HepG2 (cell line): ENCODE measurements at regions not wholly inside any gene's neighbourhood (a gene's known extent, or its start where the extent isn't known, plus 50 kb on each side); places are given as distances from the start of the nearest gene placed in this dataset.

ENCODE experiments used
- ATAC-seq: fragments of 200-7000 bp; cut with Tn5 transposase; 3 replicates; pipeline ENCODE4 v1.9.1; 2020; ENCODE audit warnings: mild to moderate bottlenecking, moderate library complexity
- BruUV-seq: library from RNA; stranded (reverse); fragments of 400-500 nt; replicated peaks from 2 replicates; lab custom pipeline; 2021; lab: Mats Ljungman, UMichigan
- CTCF ChIA-PET: fragments of 300-600 bp; formaldehyde crosslinking; extraction: SDS; loops from one replicate; lab custom pipeline; 2021; ENCODE audit warnings: low total read pairs, inconsistent platforms, low intra/inter-chr PET ratio; lab: Yijun Ruan, JAX
- POLR2A ChIA-PET: fragments of 350-600 bp; sonication (Branson Sonifier 250); formaldehyde crosslinking; loops from one replicate; lab custom pipeline; 2020; ENCODE audit warnings: antibody characterized with exemption, inconsistent platforms; lab: Yijun Ruan, JAX
- DNase-seq: peaks from one replicate; pipeline ENCODE4 v3.0.0-alpha.2; 2015; ENCODE audit warnings: low spot score
- FAIRE-seq: peaks from 3 replicates; lab custom pipeline; 2011; peaks lifted over from hg19 to GRCh38; lab: Jason Lieb, UNC
- H2AFZ ChIP-seq: one replicate; pipeline ENCODE4 v1.6.1; 2011; ENCODE audit warnings: low read length, inconsistent platforms
- H3K27ac ChIP-seq: fragments of 300-600 bp; 3 replicates; pipeline ENCODE4 v1.8.0; 2011; ENCODE audit warnings: mixed run types, mild to moderate bottlenecking, mixed read lengths, low read length, inconsistent platforms; ENCODE audit not compliant: insufficient read depth; ENCODE audit errors: extremely low read length
- H3K27me3 ChIP-seq, 2 experiments: fragments of 200-600 bp in 1 of 2; 2 replicates in 1 of 2; 3 replicates in 1 of 2; pipeline versions ENCODE4 v1.6.0 to v1.8.0; 2011; ENCODE audit warnings: low read length in 2 of 2, mild to moderate bottlenecking in 2 of 2, moderate library complexity in 2 of 2, inconsistent platforms in 1 of 2; ENCODE audit not compliant: insufficient read depth in 2 of 2, control insufficient read depth in 1 of 2
- H3K36me3 ChIP-seq, 2 experiments: fragments of 200-600 bp in 1 of 2; replicated peaks in 1 of 2; 2 replicates in 1 of 2; 3 replicates in 1 of 2; pipeline versions ENCODE4 v1.5.1 to v1.8.0; 2011; ENCODE audit warnings: low read length in 2 of 2, inconsistent platforms in 1 of 2; ENCODE audit not compliant: insufficient read depth in 2 of 2, control insufficient read depth in 1 of 2
- H3K4me1 ChIP-seq: 2 replicates; pipeline ENCODE4 v1.5.1; 2012; ENCODE audit warnings: low read length, inconsistent platforms; ENCODE audit not compliant: insufficient read depth
- H3K4me2 ChIP-seq: 2 replicates; pipeline ENCODE4 v1.6.0; 2011; ENCODE audit warnings: low read depth, low read length, inconsistent platforms
- H3K4me3 ChIP-seq, 3 experiments: fragments of 200-600 bp in 1 of 3; sonication (generic), shearing (Covaris generic) in 1 of 3; replicated peaks in 1 of 3; 2 replicates each; pipeline ENCODE4 v1.5.1; 2011 to 2016; ENCODE audit warnings: low read length in 3 of 3, inconsistent platforms in 2 of 3, low read depth in 2 of 3, mild to moderate bottlenecking in 2 of 3, control low read depth in 1 of 3, mixed read lengths in 1 of 3; ENCODE audit not compliant: insufficient read depth in 1 of 3
- H3K79me2 ChIP-seq: one replicate; pipeline ENCODE4 v1.6.1; 2011; ENCODE audit warnings: low read length, inconsistent platforms; ENCODE audit not compliant: insufficient read depth
- H3K9ac ChIP-seq: 2 replicates; pipeline ENCODE4 v1.6.0; 2011; ENCODE audit warnings: mild to moderate bottlenecking, low read depth, low read length, inconsistent platforms; ENCODE audit not compliant: insufficient read depth
- H3K9me3 ChIP-seq: 2 replicates; pipeline ENCODE4 v1.5.1; 2012; ENCODE audit warnings: mild to moderate bottlenecking, low read length
- H4K20me1 ChIP-seq: 2 replicates; pipeline ENCODE4 v1.6.0; 2011; ENCODE audit warnings: inconsistent platforms, mild to moderate bottlenecking, low read length, moderate library complexity; ENCODE audit not compliant: insufficient read depth
- ISL2 ChIP-seq: sonication (generic); formaldehyde crosslinking; IDR thresholded peaks from 2 replicates; pipeline ENCODE4 v1.5.0; 2020; ENCODE audit warnings: missing genetic modification reagents
- MEIS1 ChIP-seq: sonication (generic); formaldehyde crosslinking; IDR thresholded peaks from 2 replicates; pipeline ENCODE4 v1.9.0; 2021; ENCODE audit warnings: mild to moderate bottlenecking, missing genetic modification reagents, moderate library complexity, borderline replicate concordance
- SRF ChIP-seq: IDR thresholded peaks from 2 replicates; pipeline ENCODE4 v1.6.1; 2011; ENCODE audit warnings: mild to moderate bottlenecking, low read depth, low read length, moderate library complexity
- SSRP1 ChIP-seq: IDR thresholded peaks from 2 replicates; pipeline ENCODE4 v1.6.1; 2016; ENCODE audit warnings: control low read depth
- ZNF367 ChIP-seq: sonication (generic); formaldehyde crosslinking; IDR thresholded peaks from 2 replicates; pipeline ENCODE4 v1.4.0; 2020; ENCODE audit warnings: missing genetic modification reagents, borderline replicate concordance
- WGBS: methylation state at CpG from one replicate; pipeline ENCODE4 v1.1.6; 2017; ENCODE audit warnings: low lambda C conversion rate; 5-methylcytosine and 5-hydroxymethylcytosine counted together
- in situ Hi-C: cut with HindIII; loops from 2 replicates; pipeline ENCODE4 v1.10.0; 2017; ENCODE audit warnings: low pct_unique_long_range_greater_than_20kb; ENCODE audit not compliant: extremely low pct_ligation_motif_present
- intact Hi-C: fragments of 100-400 bp; cut with micrococcal nuclease; formaldehyde crosslinking; loops from one replicate; pipeline ENCODE4 v1.10.0; 2022; ENCODE audit not compliant: unreplicated experiment
- TF ChIP-seq, protein P1 (sequence below): sonication (generic); formaldehyde crosslinking; IDR thresholded peaks from one replicate; pipeline ENCODE4 v1.5.1; 2020; ENCODE audit warnings: mild to moderate bottlenecking, missing genetic modification reagents; ENCODE audit errors: not compliant biosample characterization
- TF ChIP-seq, protein P2 (sequence below): sonication (generic); formaldehyde crosslinking; IDR thresholded peaks from 2 replicates; pipeline ENCODE4 v1.4.0; 2020; ENCODE audit warnings: mild to moderate bottlenecking, missing genetic modification reagents, borderline replicate concordance

DNA sequence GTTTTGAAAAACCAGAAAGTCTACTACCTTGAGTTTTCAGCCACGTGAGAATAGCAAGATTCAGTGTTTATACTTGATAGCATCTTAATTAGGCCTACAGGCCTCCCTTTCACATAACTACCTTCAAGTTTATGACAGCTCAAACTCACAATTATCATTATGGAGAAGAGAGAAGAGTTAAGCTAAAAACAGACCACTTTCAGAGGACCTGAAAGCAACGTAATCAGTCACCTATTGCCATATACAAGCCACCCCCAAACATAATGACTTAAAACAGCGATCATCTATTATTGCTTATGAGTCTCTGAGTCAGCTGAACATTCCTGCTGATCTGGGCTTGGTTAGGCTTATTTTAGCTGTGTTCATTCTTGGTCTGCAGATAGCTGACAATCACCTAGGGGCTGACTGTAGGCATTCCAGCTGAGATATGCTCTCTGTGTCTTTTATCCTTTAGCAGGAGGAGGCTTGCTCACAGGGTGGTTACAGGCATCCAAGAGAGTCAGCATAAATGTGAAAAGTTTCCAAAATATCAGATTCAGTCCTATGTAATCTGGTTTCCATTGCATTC lies 130.9 kb downstream of the COX7C start:
- WGBS: 0% methylated on average over 3 of the region's 3 CpGs
- H3K4me1 ChIP-seq: no peaks in the 10 kb centered on the region
- H3K9me3 ChIP-seq: no peaks in the 10 kb centered on the region
- H3K27ac ChIP-seq: no peak overlapping the region
- no TSS peak for BruUV-seq
- no peak for ATAC-seq
- H3K9ac ChIP-seq: no peak overlapping the region
- H4K20me1 ChIP-seq: no peaks in the 10 kb centered on the region
- ChIA-PET POLR2A (no interaction called here), CTCF (no interaction called here)
- DNase-seq: no peak
- no peaks in the 10 kb centered on the region for H3K79me2 ChIP-seq
- H2AFZ ChIP-seq: no peak overlapping the region
- no peak overlapping the region for H3K4me2 ChIP-seq
- no peaks in the 10 kb centered on the region for H3K27me3 ChIP-seq
- no peak overlapping the region for H3K4me3 ChIP-seq
- FAIRE-seq: no peak
- intact Hi-C loops: no loop called here
- in situ Hi-C loops: no loop called here
- TF ChIP-seq ISL2 (CRISPR knock-in tag) (no peak), SSRP1 (CRISPR knock-in tag) (no peak), ZNF367 (no peak), MEIS1 (CRISPR knock-in tag) (no peak), SRF (no peak)
- TF ChIP-seq, protein P1, sequence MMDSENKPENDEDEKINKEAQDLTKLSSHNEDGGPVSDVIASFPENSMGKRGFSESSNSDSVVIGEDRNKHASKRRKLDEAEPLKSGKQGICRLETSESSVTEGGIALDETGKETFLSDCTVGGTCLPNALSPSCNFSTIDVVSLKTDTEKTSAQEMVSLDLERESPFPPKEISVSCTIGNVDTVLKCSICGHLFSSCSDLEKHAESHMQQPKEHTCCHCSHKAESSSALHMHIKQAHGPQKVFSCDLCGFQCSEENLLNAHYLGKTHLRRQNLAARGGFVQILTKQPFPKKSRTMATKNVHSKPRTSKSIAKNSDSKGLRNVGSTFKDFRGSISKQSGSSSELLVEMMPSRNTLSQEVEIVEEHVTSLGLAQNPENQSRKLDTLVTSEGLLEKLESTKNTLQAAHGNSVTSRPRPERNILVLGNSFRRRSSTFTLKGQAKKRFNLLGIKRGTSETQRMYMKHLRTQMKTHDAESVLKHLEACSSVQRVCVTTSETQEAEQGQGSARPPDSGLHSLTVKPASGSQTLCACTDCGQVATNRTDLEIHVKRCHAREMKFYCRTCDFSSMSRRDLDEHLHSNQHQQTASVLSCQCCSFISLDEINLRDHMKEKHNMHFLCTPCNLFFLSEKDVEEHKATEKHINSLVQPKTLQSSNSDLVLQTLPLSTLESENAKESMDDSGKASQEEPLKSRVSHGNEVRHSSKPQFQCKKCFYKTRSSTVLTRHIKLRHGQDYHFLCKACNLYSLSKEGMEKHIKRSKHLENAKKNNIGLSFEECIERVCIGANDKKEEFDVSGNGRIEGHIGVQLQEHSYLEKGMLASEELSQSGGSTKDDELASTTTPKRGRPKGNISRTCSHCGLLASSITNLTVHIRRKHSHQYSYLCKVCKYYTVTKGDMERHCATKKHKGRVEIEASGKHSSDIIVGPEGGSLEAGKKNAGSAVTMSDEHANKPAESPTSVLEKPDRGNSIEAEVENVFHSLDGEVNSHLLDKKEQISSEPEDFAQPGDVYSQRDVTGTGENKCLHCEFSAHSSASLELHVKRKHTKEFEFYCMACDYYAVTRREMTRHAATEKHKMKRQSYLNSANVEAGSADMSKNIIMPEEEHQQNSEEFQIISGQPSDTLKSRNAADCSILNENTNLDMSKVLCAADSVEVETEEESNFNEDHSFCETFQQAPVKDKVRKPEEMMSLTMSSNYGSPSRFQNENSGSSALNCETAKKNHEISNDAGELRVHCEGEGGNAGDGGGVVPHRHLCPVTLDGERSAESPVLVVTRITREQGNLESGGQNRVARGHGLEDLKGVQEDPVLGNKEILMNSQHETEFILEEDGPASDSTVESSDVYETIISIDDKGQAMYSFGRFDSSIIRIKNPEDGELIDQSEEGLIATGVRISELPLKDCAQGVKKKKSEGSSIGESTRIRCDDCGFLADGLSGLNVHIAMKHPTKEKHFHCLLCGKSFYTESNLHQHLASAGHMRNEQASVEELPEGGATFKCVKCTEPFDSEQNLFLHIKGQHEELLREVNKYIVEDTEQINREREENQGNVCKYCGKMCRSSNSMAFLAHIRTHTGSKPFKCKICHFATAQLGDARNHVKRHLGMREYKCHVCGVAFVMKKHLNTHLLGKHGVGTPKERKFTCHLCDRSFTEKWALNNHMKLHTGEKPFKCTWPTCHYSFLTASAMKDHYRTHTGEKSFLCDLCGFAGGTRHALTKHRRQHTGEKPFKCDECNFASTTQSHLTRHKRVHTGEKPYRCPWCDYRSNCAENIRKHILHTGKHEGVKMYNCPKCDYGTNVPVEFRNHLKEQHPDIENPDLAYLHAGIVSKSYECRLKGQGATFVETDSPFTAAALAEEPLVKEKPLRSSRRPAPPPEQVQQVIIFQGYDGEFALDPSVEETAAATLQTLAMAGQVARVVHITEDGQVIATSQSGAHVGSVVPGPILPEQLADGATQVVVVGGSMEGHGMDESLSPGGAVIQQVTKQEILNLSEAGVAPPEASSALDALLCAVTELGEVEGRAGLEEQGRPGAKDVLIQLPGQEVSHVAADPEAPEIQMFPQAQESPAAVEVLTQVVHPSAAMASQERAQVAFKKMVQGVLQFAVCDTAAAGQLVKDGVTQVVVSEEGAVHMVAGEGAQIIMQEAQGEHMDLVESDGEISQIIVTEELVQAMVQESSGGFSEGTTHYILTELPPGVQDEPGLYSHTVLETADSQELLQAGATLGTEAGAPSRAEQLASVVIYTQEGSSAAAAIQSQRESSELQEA: no peak
- TF ChIP-seq, protein P2, sequence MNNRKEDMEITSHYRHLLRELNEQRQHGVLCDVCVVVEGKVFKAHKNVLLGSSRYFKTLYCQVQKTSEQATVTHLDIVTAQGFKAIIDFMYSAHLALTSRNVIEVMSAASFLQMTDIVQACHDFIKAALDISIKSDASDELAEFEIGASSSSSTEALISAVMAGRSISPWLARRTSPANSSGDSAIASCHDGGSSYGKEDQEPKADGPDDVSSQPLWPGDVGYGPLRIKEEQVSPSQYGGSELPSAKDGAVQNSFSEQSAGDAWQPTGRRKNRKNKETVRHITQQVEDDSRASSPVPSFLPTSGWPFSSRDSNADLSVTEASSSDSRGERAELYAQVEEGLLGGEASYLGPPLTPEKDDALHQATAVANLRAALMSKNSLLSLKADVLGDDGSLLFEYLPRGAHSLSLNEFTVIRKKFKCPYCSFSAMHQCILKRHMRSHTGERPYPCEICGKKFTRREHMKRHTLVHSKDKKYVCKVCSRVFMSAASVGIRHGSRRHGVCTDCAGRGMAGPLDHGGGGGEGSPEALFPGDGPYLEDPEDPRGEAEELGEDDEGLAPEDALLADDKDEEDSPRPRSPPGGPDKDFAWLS: no peak
- no peaks in the 10 kb centered on the region for H3K36me3 ChIP-seq
